HG03060 (cell line): ENCODE measurements at regions not wholly inside any gene's neighbourhood (a gene's known extent, or its start where the extent isn't known, plus 50 kb on each side); places are given as distances from the start of the nearest gene placed in this dataset.
"Not testable (repeated sequence)": the region's sequence is repeated elsewhere in the genome, so short reads cannot be mapped to it uniquely, and the experiment has no call there.

Source experiments
- ATAC-seq: cut with Tn5 transposase; IDR thresholded peaks from one replicate; pipeline ENCODE4 v1.9.1; 2021; ENCODE audit warnings: low read depth, moderate number of reproducible peaks; ENCODE audit not compliant: unreplicated experiment

GRCh38 chr9:20242510-20243189, 379.6 kb downstream of the MLLT3 start:
- peak; percentile 94 for ATAC-seq

- no peak for ATAC-seq
These were observed 381.8 kb downstream of the MLLT3 start for GRCh38 chr9:20240498-20240897.

GRCh38 chr9:20238921-20239320, 383.4 kb downstream of the MLLT3 start:
- ATAC-seq, result no peak

- ATAC-seq, result no peak
These were observed 384.6 kb downstream of the MLLT3 start for GRCh38 chr9:20237686-20238085.

- ATAC-seq, result no peak
These were observed 385.6 kb downstream of the MLLT3 start for GRCh38 chr9:20236676-20237075.

GRCh38 chr9:20235206-20235605, 387.1 kb downstream of the MLLT3 start:
- not testable (repeated sequence) for ATAC-seq

- ATAC-seq, result no peak
These were observed 394.2 kb downstream of the MLLT3 start for GRCh38 chr9:20228096-20228495.

GRCh38 chr9:20227166-20227874, 395.0 kb downstream of the MLLT3 start:
- ATAC-seq, result no peak

- ATAC-seq, result no peak
These were observed 396.0 kb downstream of the MLLT3 start for GRCh38 chr9:20226345-20226744.

- ATAC-seq, result no peak
These were observed 396.5 kb downstream of the MLLT3 start for GRCh38 chr9:20225826-20226225.

GRCh38 chr9:20224756-20225155, 397.5 kb downstream of the MLLT3 start:
- no peak for ATAC-seq

- no peak for ATAC-seq
These were observed 402.0 kb downstream of the MLLT3 start for GRCh38 chr9:20220286-20220685.

GRCh38 chr9:20219437-20219836, 402.9 kb downstream of the MLLT3 start:
- no peak for ATAC-seq

GRCh38 chr9:20217596-20217995, 404.7 kb downstream of the MLLT3 start:
- no peak for ATAC-seq

- no peak for ATAC-seq
These were observed 405.9 kb downstream of the MLLT3 start for GRCh38 chr9:20216438-20216837.

GRCh38 chr9:20215552-20215951, 406.7 kb downstream of the MLLT3 start:
- no peak for ATAC-seq

GRCh38 chr9:20212806-20213205, 409.5 kb downstream of the MLLT3 start:
- no peak for ATAC-seq

- ATAC-seq, result no peak
These were observed 412.6 kb downstream of the MLLT3 start for GRCh38 chr9:20209391-20210340.

GRCh38 chr9:20208961-20209371, 413.3 kb downstream of the MLLT3 start:
- no peak for ATAC-seq

GRCh38 chr9:20208226-20208625, 414.1 kb downstream of the MLLT3 start:
- ATAC-seq, result no peak

GRCh38 chr9:20207176-20207575, 415.1 kb downstream of the MLLT3 start:
- no peak for ATAC-seq
